ENCODE measurements at regions not wholly inside any gene's neighbourhood (a gene's known extent, or its start where the extent isn't known, plus 50 kb on each side); places are given as distances from the start of the nearest gene placed in this dataset.

DNA sequence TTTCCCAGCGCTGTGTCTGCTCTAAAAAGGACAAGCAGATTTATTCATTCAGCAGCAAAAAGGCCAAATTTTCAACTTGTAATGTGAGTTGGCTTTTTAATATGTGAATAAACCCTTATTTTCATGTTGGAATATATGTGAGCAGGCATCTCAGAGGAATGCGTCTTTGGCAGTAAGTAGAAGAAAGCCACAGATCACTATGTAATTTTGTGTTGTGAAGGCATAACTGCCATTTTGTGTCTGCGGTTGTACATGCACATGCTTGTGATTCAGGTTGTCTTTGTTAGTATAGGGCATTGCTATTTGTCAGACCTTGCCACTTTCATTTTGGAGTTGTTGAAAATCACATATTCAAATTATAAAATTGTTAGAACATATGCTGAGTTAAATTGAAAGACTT, 398.8 kb upstream of the RGS6 start:
- DNase-seq (ENCODE audit: low read depth): peak; percentile 74
- no peak for TF ChIP-seq CTCF (conservative IDR thresholded peaks at IDR 0.05; ENCODE audit: low read depth, low read length)
- no peak overlapping the region for H3K4me3 ChIP-seq (ENCODE audit: low read depth, low read length)

GRCh38 chr14:71533800-71534199, 398.4 kb upstream of the RGS6 start:
- TF ChIP-seq CTCF (conservative IDR thresholded peaks at IDR 0.05; ENCODE audit: low read depth, low read length): no peak
- no peak overlapping the region for H3K4me3 ChIP-seq (ENCODE audit: low read depth, low read length)
- no peak for DNase-seq (ENCODE audit: low read depth)

DNA sequence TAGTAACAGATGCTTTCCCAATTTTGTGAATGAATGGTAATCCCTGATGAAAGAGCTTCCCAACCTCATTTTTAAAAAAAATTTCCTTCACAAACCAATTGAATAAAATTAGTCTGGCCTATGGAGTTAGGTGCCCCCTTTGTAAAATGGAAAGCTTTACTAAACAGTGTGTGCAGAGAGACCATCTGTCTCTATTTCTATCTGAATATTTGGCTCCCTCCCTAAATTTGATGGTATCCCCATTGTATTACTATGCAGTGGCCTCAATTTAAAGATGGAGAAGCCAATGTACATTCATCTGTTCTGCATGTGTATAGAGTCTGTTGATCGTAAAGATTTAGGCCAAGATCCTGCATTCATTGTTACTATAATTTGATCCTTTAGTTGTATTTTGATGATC, 397.7 kb upstream of the RGS6 start:
- TF ChIP-seq CTCF (conservative IDR thresholded peaks at IDR 0.05; ENCODE audit: low read depth, low read length): no peak
- H3K4me3 ChIP-seq (ENCODE audit: low read depth, low read length): no peak overlapping the region

DNA sequence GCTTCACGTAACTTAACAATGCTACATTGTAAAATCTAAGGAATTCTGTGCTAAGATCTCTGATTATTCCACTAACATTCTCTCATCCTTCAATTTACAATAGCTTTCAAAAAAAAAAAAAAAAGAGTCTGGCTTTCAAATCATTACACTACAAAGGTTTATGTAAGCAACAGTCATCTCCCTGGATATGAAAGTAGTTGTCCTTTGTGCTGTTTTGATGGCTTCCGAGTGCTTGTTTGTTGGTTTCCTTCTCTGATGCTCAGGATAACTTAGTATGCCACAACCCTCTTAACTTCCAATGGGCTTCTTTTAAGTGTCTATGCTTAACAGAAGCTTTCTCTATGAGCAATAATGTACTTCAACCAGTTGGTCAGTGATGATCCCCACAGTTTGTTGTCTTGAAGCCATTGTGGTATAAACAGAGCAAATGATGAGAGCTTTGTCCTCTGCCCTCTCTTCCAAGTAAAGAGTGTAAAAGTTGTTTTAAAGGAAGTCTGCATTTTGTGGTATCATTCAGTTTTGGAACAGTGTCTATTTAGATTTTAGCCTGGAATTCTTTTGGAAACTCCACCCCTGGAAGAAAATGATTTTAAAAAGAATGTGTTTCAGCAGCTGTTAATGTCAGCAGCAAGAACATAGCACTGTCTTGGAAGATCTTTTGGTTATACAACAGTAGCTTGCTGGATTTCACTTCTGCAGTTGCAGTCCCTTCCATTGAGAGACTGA, 396.1 kb upstream of the RGS6 start:
- no peak overlapping the region for H3K4me3 ChIP-seq (ENCODE audit: low read depth, low read length)
- TF ChIP-seq CTCF (conservative IDR thresholded peaks at IDR 0.05; ENCODE audit: low read depth, low read length): no peak
- DNase-seq (ENCODE audit: low read depth): no peak

More for the DNA sequence above, 397.7 kb upstream of the RGS6 start:
- no peak for DNase-seq (ENCODE audit: low read depth)

DNA sequence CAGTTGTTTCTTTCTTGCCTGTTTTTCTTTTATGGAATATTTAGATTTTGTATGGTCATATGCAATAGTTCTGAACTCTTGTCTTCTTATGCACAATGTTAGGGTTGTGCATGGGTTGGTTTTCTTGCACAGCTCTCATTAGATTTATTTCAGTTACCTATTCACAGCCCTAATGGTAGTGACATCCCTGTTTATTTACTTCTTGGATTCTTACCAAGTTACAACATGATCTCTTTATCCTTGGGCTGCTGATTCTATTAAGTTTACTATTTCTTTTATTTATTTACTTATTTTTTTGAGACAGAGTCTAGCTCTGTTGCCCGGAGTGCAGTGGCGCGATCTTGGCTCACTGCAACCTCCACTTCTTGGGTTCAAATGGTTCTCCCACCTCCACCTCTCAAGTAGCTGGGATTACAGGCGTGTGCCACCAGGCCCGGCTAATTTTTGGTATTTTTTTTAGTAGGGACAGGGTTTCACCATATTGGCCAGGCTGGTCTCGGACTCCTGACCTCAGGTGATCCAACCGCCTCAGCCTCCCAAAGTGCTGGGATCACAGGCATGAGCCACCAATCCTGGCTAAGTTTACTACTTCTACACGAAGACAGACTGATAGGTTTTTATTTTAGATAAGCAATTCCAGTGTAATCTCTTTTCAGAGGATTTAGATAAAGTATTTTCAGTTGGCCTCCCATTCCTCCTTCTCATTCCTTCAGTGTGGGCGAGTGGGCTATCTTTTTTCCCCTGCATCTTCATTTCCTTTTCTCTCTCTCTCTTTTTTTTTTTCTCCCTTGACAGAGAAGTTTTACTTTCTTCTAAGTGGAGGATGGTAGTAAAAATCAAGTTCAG, 395.1 kb upstream of the RGS6 start:
- TF ChIP-seq CTCF (conservative IDR thresholded peaks at IDR 0.05; ENCODE audit: low read depth, low read length): no peak
- H3K4me3 ChIP-seq (ENCODE audit: low read depth, low read length): no peak overlapping the region
- no peak for DNase-seq (ENCODE audit: low read depth)

DNA sequence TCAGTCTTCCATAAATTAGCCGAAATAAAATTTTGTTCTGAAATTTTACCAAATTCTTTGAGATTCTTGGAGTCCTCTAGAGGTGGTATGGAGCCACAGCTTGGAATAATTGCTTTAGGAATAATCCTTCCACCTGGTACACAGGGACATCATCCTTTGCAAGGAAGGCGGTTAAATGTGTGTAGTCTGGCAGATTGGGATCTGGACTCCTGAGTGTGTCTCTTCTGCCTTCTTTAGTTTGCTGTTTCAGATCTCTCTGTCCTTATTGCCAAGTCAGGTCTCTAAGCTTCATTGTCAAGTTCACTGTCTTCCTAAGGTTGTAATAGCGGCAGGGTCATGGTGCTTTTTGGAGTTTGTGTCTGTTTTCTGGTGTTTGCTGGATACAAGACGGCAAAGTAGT, 393.9 kb upstream of the RGS6 start:
- no peak for TF ChIP-seq CTCF (conservative IDR thresholded peaks at IDR 0.05; ENCODE audit: low read depth, low read length)
- DNase-seq (ENCODE audit: low read depth): no peak
- H3K4me3 ChIP-seq (ENCODE audit: low read depth, low read length): no peak overlapping the region

All from choroid plexus epithelial cell (primary cell).